IPS-11a (cell line): ENCODE measurements at regions not wholly inside any gene's neighbourhood (a gene's known extent, or its start where the extent isn't known, plus 50 kb on each side); places are given as distances from the start of the nearest gene placed in this dataset.
"Not testable (repeated sequence)": the region's sequence is repeated elsewhere in the genome, so short reads cannot be mapped to it uniquely, and the experiment has no call there.

Experiments used
- H3K4me3 ChIP-seq: one replicate; pipeline ENCODE4 v1.5.1; 2013; ENCODE audit warnings: low read depth, low read length, control low read depth

- H3K4me3 ChIP-seq = no peak overlapping the region
These were observed 96.1 kb downstream of the DRD1 start for GRCh38 chr5:175347931-175348330.

- H3K4me3 ChIP-seq = no peak overlapping the region
These were observed 97.0 kb downstream of the DRD1 start for GRCh38 chr5:175347027-175347426.

DNA sequence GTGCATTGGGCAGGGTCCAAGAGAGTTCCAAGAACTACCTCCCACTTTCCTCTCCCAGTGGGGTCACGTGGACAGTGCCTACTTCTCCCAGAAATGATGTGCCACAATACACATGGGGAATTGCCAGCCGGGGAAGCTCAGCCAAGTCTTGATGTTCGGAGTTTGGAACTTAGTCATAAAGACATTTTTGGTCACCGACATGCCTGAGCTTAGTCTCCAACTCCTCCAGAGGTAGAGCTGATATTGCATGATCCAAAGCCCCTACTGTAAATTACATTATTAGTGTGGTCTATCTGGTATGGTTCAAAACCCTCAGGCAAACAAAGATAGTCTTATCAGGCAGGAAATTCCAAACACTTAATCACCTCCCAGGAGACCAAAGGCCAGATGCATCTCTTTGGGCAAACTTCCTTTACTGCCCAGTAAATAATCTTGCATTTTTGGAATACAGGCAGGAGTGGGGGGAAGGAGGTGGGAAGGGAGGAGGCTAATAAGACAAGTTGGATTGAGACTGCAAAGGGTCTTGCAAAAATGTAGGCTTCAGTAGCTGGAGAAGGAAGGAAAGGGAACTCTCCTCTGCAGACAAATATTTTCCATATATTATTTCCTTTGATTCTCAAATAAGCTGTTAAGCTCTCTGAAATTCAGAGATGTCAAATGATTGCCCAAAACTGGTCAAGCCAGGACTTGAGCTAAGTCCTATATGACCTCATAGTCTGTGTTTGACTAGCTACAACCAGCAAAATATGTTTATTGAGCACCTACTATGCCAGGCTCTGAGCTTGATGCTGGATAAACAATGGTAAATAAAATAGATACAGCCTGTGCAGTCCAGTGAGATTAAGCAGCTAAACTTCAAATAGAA, 99.4 kb downstream of the DRD1 start:
- no peak overlapping the region for H3K4me3 ChIP-seq

DNA sequence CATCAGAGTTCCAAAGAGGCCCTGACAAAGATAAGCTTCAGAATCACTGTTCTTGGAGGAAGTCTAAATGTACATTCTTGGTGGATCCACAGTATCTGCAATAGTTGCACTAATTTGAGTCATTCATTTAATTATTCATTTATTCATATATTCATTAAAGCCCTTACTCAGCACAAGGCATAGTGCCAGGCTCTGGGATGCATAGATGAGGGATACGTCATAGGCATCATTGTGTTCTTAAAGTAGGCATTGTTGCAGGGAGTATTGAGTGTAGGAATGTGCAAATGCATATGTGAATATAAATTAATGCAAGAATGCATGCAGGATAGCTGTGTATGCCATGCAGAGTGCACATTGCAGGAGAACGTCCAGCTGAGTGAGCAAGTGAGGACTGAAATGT, 100.7 kb downstream of the DRD1 start:
- H3K4me3 ChIP-seq = no peak overlapping the region

- no peak overlapping the region for H3K4me3 ChIP-seq
These were observed 103.8 kb downstream of the DRD1 start for GRCh38 chr5:175340180-175340579.

- no peak overlapping the region for H3K4me3 ChIP-seq
These were observed 106.3 kb downstream of the DRD1 start for GRCh38 chr5:175337680-175338079.

DNA sequence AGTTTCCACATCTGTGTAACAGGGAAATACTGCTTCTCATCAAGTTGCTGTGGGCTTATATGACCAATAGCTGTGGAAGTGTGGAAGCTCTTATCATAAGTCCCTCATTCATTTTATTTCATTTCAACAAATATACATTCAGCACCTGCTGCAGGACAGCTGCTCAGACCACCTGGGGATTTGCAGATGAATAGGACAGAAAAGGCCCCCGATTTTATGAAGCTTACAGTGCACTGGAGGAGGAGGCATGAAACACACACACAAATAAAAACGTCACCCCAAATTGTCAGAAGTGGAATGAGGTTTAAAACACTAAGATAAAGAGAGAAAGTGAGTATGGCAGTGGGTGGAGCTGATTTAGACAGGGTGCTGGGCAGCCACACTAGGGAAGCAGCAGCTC, 107.2 kb downstream of the DRD1 start:
- no peak overlapping the region for H3K4me3 ChIP-seq

- no peak overlapping the region for H3K4me3 ChIP-seq
These were observed 108.3 kb downstream of the DRD1 start for GRCh38 chr5:175335691-175336090.

DNA sequence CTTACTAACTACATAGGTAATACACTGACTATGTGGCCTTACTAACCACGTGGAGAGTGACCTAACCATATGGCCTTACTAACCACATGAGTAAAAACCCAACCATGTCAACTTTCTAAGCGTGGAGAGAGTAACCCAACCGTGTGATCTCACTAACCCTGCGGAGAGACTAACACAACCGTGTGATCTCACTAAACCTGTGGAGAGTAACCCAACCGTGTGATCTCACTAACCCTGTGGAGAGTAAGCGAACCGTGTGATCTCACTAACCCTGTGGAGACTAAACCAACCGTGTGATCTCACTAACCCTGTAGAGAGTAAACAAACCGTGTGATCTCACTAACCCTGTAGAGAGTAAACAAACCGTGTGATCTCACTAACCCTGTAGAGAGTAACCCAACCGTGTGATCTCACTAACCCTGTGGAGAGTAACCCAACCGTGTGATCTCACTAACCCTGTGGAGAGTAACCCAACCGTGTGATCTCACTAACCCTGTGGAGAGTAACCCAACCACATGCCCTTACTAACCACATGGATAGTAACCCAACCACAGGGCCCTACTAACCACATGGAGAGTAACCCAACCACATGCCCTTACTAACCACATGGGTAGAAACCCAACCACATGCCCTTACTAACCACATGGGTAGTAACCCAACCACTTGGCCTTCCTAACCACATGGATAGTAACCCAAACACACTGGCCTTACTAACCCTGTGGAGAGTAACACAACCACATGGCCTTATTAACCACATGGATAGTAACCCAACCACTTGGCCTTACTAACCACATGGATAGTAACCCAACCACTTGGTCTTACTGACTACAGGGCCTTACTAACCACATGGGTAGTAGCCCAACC, 112.6 kb downstream of the DRD1 start:
- H3K4me3 ChIP-seq = not testable (repeated sequence)

DNA sequence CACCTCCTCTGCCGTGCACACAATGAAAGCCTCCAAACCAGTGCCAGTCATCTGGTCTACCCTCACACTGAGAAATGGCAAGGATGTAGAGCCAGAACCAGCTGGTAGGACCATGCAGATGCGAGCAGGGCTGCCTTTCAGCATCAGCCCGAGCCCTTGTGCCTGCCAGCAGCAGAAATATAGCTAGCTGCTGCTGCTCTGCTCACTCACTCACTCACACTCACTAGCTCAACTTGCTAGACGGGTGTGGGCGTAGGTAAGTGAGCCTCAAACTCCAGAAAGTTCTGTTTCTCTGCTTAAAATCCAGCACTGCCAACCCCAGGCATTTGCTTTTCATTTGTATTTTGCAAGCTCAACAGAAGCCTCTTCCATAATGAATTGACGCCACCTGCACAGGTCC, 114.0 kb downstream of the DRD1 start:
- no peak overlapping the region for H3K4me3 ChIP-seq

DNA sequence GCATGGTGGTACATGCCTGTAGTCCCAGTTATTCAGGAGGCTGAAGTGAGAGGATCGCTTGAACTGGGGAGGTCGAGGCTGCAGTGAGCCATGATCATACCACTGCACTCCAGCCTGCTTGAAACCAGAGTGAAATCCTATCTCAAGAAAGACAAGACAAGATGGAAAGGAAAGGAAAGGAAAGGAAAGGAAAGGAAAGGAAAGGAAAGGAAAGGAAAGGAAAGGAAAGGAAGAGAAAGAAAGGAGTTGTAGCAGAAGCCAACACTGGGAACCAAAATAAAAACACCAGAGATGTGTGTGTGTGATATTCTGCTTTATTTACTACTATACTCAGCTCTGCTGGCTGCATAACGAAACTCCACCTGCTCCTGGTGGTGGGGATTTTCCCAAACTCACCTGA, 115.3 kb downstream of the DRD1 start:
- no peak overlapping the region for H3K4me3 ChIP-seq

DNA sequence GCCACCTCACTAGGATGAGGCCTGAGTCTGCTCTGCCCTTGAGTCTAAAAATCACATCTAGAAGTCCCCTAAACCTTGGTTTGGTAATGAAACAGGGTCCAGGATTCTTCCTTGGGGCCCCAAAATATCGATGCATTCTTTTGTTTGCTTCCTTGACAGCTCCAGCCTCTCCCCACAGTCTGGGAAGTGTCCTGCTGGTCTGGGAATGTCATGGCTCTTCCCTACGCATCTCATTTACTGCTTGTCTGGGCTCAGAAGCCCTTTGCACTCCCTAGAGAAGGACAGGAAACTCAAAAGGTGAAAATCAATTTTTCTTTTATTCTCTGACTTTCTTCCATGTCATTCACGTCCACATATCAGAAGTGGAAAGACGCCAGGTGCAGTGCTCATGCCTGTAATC, 115.8 kb downstream of the DRD1 start:
- no peak overlapping the region for H3K4me3 ChIP-seq

DNA sequence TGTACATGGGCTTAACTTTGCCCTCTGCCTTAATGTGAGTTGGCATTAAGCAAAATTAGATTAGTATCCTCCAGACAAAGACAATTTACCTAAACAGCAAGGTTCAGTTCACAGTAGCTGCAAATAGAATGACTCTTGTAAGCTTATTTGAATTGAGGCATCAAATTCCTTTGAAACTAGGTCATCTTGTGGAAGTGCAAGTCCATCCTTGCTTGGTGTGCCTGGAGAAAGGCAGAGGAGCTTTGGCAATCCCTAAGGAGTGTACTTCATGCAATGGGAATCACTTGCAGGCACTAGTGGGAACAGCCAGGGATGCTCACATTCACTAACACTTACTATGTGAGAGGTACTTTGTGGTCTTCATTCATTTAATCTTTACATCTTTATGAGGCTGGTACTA, 118.3 kb downstream of the DRD1 start:
- no peak overlapping the region for H3K4me3 ChIP-seq

- no peak overlapping the region for H3K4me3 ChIP-seq
These were observed 122.0 kb downstream of the DRD1 start for GRCh38 chr5:175321927-175322532.

DNA sequence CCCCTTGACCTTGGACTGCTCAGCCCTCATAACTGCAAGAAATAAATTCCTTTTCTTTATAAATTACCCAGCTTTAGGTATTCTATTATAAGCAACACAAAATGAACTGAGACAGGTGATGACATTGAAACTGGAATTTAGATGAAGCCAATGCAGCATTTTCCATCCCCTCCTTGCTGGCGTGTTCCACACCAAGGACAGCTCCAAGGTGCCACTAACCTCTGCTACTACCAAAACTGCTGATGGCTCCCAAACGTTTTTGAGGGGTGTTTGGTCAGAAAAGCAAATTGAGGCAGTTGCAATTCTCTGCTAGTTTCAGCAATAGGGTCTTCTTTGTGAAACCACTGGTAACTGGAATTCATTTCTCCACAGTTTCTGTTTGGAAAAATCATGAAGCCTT, 124.8 kb downstream of the DRD1 start:
- H3K4me3 ChIP-seq = no peak overlapping the region

- H3K4me3 ChIP-seq = no peak overlapping the region
These were observed 126.1 kb downstream of the DRD1 start for GRCh38 chr5:175317872-175318271.

- H3K4me3 ChIP-seq = no peak overlapping the region
These were observed 134.7 kb downstream of the DRD1 start for GRCh38 chr5:175309218-175309810.

DNA sequence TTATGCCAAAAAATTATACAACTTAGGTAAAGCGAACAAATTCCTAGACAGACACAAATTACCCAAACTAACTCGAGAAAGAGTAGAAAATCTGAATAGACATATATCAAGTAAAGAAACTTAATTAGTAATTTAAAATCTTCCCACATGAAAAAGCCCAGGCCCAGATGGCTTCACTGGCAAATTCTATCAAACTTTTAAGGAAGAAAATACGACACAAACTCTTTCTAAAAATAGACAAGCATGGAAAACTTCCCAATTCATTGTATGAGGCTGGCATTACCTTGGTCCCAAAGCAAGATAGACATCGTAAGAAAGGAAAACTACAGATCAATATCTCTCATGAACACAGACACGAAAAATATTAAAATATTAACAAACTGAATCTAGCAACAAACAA, 135.3 kb downstream of the DRD1 start:
- H3K4me3 ChIP-seq = no peak overlapping the region

GRCh38 chr5:175306381-175306780, 137.6 kb downstream of the DRD1 start:
- H3K4me3 ChIP-seq = no peak overlapping the region

DNA sequence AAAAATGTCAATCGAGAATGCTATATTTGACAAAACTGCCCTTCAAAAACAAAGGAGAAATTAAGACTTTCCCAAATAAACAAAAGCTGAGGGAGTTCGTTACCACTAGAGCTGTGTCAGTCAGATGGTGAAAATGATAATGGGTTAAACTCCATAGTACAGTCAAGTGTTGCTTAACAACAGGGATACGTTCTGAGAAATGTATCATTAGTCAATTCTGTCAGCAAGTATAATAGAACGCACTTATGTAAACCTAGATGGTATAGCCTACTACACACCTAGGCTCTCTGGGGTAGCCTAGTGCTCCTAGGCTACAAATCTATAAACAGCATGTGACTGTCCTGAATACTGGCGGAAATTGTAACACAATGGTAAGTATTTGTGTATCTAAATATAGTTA, 138.7 kb downstream of the DRD1 start:
- no peak overlapping the region for H3K4me3 ChIP-seq

DNA sequence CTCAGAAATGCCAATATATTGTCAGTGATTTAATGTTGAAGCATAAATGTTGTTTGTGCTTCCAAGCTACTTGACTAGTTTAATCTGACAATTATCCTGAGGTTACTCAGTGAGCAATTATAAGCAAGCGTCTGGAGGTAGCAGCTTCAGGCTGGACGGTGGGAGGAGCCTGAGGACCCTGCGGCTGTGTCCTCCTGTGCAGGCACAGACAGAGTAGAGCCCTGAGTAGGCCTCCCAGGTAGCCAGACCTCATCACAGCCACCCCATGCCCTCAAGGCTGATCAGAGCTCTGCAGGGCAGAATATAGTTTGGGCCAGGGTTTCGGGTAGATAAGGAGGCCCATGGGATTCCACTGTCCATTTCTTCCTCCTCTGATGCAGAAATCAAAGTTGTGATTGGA, 153.6 kb downstream of the DRD1 start:
- H3K4me3 ChIP-seq = no peak overlapping the region
